SK-N-SH (cell line): ENCODE measurements at regions not wholly inside any gene's neighbourhood (a gene's known extent, or its start where the extent isn't known, plus 50 kb on each side); places are given as distances from the start of the nearest gene placed in this dataset.

Experiments
- CTCF ChIA-PET: fragments of 300-600, 350-600 bp; formaldehyde crosslinking; extraction: SDS; loops from one replicate; lab custom pipeline; 2021; lab: Yijun Ruan, JAX
- POLR2A ChIA-PET: fragments of 350-600 bp; sonication (Branson Sonifier 250); formaldehyde crosslinking; extraction: SDS; loops from one replicate; lab custom pipeline; 2020; ENCODE audit warnings: antibody characterized with exemption, inconsistent platforms; lab: Yijun Ruan, JAX
- DNase-seq: peaks from one replicate; pipeline ENCODE4 v3.0.0; 2012
- H2AFZ ChIP-seq: fragments of 200-600 bp; sonication (generic); 2 replicates; pipeline ENCODE4 v1.8.1; 2016; ENCODE audit warnings: antibody characterized with exemption, mild to moderate bottlenecking, low read depth
- H3F3A ChIP-seq: fragments of 200-600 bp; sonication (generic); replicated peaks from 2 replicates; pipeline ENCODE3; 2016; ENCODE audit warnings: antibody characterized with exemption, mild to moderate bottlenecking; ENCODE audit not compliant: insufficient read depth
- H3K27ac ChIP-seq, 2 experiments: fragments of 200-500 bp in 1 of 2; fragments of 200-600 bp in 1 of 2; sonication (Bioruptor generic) in 1 of 2; sonication (generic), shearing (Covaris generic) in 1 of 2; 2 replicates each; pipeline versions ENCODE4 v1.5.1 to v1.6.1; 2014 to 2016; ENCODE audit warnings: low read depth in 2 of 2, inconsistent platforms in 1 of 2, low read length in 1 of 2, mild to moderate bottlenecking in 1 of 2, mixed read lengths in 1 of 2
- H3K27me3 ChIP-seq: fragments of 200-600 bp; sonication (generic), shearing (Covaris generic); 2 replicates; pipeline ENCODE4 v1.6.1; 2016; ENCODE audit warnings: mixed run types; ENCODE audit not compliant: insufficient read depth
- H3K36me3 ChIP-seq, 2 experiments: fragments of 200-500 bp in 1 of 2; fragments of 200-600 bp in 1 of 2; sonication (Bioruptor generic) in 1 of 2; sonication (generic) in 1 of 2; replicated peaks in 1 of 2; 2 replicates each; pipeline versions ENCODE3 to v1.5.1; 2014 to 2016; ENCODE audit warnings: low read length in 1 of 2, mild to moderate bottlenecking in 1 of 2; ENCODE audit not compliant: insufficient read depth in 2 of 2, control insufficient read depth in 1 of 2
- H3K4me1 ChIP-seq, 2 experiments: fragments of 200-500 bp in 1 of 2; fragments of 200-600 bp in 1 of 2; sonication (Bioruptor generic) in 1 of 2; sonication (generic), shearing (Covaris generic) in 1 of 2; 2 replicates each; pipeline versions ENCODE4 v1.5.1 to v1.6.1; 2014 to 2016; ENCODE audit warnings: low read depth in 1 of 2, low read length in 1 of 2, mixed run types in 1 of 2; ENCODE audit not compliant: insufficient read depth in 2 of 2, control insufficient read depth in 1 of 2
- H3K4me2 ChIP-seq: fragments of 200-600 bp; sonication (generic), shearing (Covaris generic); 2 replicates; pipeline ENCODE4 v1.6.1; 2017; ENCODE audit warnings: mixed run types
- H3K4me3 ChIP-seq, 2 experiments: fragments of 200-500 bp in 1 of 2; fragments of 200-600 bp in 1 of 2; sonication (Bioruptor generic) in 1 of 2; sonication (generic), shearing (Covaris generic) in 1 of 2; 2 replicates each; pipeline versions ENCODE4 v1.5.1 to v1.8.1; 2014 to 2016; ENCODE audit warnings: low read depth in 2 of 2, inconsistent platforms in 1 of 2, low read length in 1 of 2, mild to moderate bottlenecking in 1 of 2, mixed read lengths in 1 of 2, moderate library complexity in 1 of 2
- H3K79me2 ChIP-seq: fragments of 200-600 bp; sonication (generic); 2 replicates; pipeline ENCODE4 v1.8.1; 2017; ENCODE audit warnings: mild to moderate bottlenecking; ENCODE audit not compliant: insufficient read depth
- H3K9ac ChIP-seq: fragments of 200-600 bp; sonication (generic); 2 replicates; pipeline ENCODE4 v1.6.1; 2017; ENCODE audit warnings: mixed run types
- H3K9me2 ChIP-seq: fragments of 200-600 bp; sonication (generic); 2 replicates; pipeline ENCODE4 v1.6.1; 2017; ENCODE audit warnings: mixed run types
- H3K9me3 ChIP-seq: fragments of 200-600 bp; sonication (generic); 2 replicates; pipeline ENCODE4 v1.6.1; 2017; ENCODE audit warnings: mixed run types, mild to moderate bottlenecking, moderate library complexity
- H4K20me1 ChIP-seq: fragments of 200-600 bp; sonication (generic); 2 replicates; pipeline ENCODE4 v1.6.1; 2017; ENCODE audit warnings: mild to moderate bottlenecking, mixed run types; ENCODE audit not compliant: insufficient read depth
- ELF1 ChIP-seq: IDR thresholded peaks from 2 replicates; pipeline ENCODE4 v1.4.0; 2012
- FOXJ3 ChIP-seq: sonication (generic); formaldehyde crosslinking; IDR thresholded peaks from 2 replicates; pipeline ENCODE4 v1.5.1; 2020; ENCODE audit warnings: mild to moderate bottlenecking, missing genetic modification reagents
- GABPA ChIP-seq: IDR thresholded peaks from 2 replicates; pipeline ENCODE4 v1.4.0; 2012; ENCODE audit warnings: low read depth, mild to moderate bottlenecking
- GATA2 ChIP-seq: sonication (generic); formaldehyde crosslinking; IDR thresholded peaks from 2 replicates; pipeline ENCODE4 v1.5.0; 2020; ENCODE audit warnings: mild to moderate bottlenecking, missing genetic modification reagents
- MEF2A ChIP-seq: IDR thresholded peaks from 2 replicates; pipeline ENCODE4 v1.4.0; 2012; ENCODE audit warnings: low read depth, borderline replicate concordance
- MXI1 ChIP-seq: IDR thresholded peaks from 2 replicates; pipeline ENCODE4 v1.6.1; 2012; ENCODE audit warnings: mild to moderate bottlenecking, low read depth, low read length, improper control_type of control experiment
- POLR2AphosphoS5 ChIP-seq: IDR thresholded peaks from 2 replicates; pipeline ENCODE4 v1.6.1; 2012; ENCODE audit warnings: low read depth, low read length
- RAD21 ChIP-seq: IDR thresholded peaks from 2 replicates; pipeline ENCODE4 v1.6.1; 2012; ENCODE audit warnings: mild to moderate bottlenecking, low read length
- RCOR1 ChIP-seq: fragments of 150-350 bp; IDR thresholded peaks from 2 replicates; pipeline ENCODE4 v1.6.1; 2017; ENCODE audit warnings: antibody characterized with exemption, low read length
- SMC3 ChIP-seq: IDR thresholded peaks from 2 replicates; pipeline ENCODE4 v1.6.1; 2012; ENCODE audit warnings: low read depth, low read length, improper control_type of control experiment
- TAF1 ChIP-seq: IDR thresholded peaks from 2 replicates; pipeline ENCODE4 v1.6.1; 2012; ENCODE audit warnings: low read depth, mild to moderate bottlenecking, low read length, moderate library complexity, borderline replicate concordance
- TEAD4 ChIP-seq: IDR thresholded peaks from 2 replicates; pipeline ENCODE4 v1.4.0; 2012; ENCODE audit warnings: mild to moderate bottlenecking, borderline replicate concordance; ENCODE audit not compliant: insufficient read depth
- WGBS: methylation state at CpG from one replicate; pipeline ENCODE4 v1.1.6; 2017; ENCODE audit warnings: low lambda C conversion rate; 5-methylcytosine and 5-hydroxymethylcytosine counted together
- TF ChIP-seq, protein P1 (sequence below): IDR thresholded peaks from 2 replicates; pipeline ENCODE4 v1.4.0; 2012; ENCODE audit warnings: low read depth, borderline replicate concordance
- TF ChIP-seq, protein P2 (sequence below): IDR thresholded peaks from 2 replicates; pipeline ENCODE4 v1.6.1; 2012; ENCODE audit warnings: mild to moderate bottlenecking, low read depth, low read length, moderate library complexity
- TF ChIP-seq, protein P3 (sequence below): IDR thresholded peaks from 2 replicates; pipeline ENCODE4 v1.4.0; 2012; ENCODE audit warnings: low read depth, borderline replicate concordance
- TF ChIP-seq, protein P4 (sequence below): fragments of 150-350 bp; IDR thresholded peaks from 2 replicates; pipeline ENCODE4 v1.6.1; 2017; ENCODE audit warnings: antibody characterized with exemption, low read length, low read depth, borderline replicate concordance

DNA sequence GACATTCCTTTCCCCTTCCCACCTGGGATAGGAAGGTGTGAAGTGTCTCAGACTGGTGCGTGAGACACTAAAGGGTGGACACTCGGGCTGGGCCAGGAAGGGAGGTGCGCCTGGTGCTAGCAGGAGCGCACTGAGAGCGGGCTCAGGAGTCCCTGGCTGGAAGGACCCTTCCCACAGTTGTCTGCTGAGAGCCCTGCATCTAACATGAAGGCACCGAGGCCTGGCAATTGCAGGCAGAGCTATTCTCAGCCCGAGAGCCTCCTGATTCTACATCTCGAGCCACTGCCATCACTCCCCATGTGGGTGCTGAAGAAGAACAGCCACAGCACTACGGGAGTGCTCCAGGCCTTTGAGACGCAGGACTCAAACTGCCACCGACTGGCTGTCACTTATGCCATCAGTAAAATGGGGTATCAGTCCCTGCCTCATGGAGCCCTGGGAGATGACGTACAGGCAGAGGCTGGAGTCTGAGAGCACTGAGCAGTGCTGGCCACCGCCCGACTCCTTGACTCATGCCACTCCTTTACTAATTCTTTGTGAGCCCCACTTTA is 159.4 kb downstream of the KLF13 start:
- H3F3A ChIP-seq, result no peaks in the 10 kb centered on the region
- TF ChIP-seq, protein P1, sequence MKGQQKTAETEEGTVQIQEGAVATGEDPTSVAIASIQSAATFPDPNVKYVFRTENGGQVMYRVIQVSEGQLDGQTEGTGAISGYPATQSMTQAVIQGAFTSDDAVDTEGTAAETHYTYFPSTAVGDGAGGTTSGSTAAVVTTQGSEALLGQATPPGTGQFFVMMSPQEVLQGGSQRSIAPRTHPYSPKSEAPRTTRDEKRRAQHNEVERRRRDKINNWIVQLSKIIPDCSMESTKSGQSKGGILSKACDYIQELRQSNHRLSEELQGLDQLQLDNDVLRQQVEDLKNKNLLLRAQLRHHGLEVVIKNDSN, result no peak
- no peak for TF ChIP-seq SMC3
- TF ChIP-seq RCOR1, result no peak
- no peak for TF ChIP-seq TEAD4
- no peak for TF ChIP-seq MEF2A
- no peak for TF ChIP-seq TAF1
- no peak for TF ChIP-seq FOXJ3 (CRISPR knock-in tag)
- no peak for TF ChIP-seq POLR2AphosphoS5
- no peak for TF ChIP-seq GATA2 (CRISPR knock-in tag)
- TF ChIP-seq, protein P2, sequence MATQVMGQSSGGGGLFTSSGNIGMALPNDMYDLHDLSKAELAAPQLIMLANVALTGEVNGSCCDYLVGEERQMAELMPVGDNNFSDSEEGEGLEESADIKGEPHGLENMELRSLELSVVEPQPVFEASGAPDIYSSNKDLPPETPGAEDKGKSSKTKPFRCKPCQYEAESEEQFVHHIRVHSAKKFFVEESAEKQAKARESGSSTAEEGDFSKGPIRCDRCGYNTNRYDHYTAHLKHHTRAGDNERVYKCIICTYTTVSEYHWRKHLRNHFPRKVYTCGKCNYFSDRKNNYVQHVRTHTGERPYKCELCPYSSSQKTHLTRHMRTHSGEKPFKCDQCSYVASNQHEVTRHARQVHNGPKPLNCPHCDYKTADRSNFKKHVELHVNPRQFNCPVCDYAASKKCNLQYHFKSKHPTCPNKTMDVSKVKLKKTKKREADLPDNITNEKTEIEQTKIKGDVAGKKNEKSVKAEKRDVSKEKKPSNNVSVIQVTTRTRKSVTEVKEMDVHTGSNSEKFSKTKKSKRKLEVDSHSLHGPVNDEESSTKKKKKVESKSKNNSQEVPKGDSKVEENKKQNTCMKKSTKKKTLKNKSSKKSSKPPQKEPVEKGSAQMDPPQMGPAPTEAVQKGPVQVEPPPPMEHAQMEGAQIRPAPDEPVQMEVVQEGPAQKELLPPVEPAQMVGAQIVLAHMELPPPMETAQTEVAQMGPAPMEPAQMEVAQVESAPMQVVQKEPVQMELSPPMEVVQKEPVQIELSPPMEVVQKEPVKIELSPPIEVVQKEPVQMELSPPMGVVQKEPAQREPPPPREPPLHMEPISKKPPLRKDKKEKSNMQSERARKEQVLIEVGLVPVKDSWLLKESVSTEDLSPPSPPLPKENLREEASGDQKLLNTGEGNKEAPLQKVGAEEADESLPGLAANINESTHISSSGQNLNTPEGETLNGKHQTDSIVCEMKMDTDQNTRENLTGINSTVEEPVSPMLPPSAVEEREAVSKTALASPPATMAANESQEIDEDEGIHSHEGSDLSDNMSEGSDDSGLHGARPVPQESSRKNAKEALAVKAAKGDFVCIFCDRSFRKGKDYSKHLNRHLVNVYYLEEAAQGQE, result no peak
- TF ChIP-seq ELF1, result no peak
- no peak for TF ChIP-seq GABPA
- no peak for TF ChIP-seq MXI1
- TF ChIP-seq, protein P3, sequence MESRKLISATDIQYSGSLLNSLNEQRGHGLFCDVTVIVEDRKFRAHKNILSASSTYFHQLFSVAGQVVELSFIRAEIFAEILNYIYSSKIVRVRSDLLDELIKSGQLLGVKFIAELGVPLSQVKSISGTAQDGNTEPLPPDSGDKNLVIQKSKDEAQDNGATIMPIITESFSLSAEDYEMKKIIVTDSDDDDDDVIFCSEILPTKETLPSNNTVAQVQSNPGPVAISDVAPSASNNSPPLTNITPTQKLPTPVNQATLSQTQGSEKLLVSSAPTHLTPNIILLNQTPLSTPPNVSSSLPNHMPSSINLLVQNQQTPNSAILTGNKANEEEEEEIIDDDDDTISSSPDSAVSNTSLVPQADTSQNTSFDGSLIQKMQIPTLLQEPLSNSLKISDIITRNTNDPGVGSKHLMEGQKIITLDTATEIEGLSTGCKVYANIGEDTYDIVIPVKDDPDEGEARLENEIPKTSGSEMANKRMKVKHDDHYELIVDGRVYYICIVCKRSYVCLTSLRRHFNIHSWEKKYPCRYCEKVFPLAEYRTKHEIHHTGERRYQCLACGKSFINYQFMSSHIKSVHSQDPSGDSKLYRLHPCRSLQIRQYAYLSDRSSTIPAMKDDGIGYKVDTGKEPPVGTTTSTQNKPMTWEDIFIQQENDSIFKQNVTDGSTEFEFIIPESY, result no peak
- no peak for TF ChIP-seq RAD21
- TF ChIP-seq, protein P4, sequence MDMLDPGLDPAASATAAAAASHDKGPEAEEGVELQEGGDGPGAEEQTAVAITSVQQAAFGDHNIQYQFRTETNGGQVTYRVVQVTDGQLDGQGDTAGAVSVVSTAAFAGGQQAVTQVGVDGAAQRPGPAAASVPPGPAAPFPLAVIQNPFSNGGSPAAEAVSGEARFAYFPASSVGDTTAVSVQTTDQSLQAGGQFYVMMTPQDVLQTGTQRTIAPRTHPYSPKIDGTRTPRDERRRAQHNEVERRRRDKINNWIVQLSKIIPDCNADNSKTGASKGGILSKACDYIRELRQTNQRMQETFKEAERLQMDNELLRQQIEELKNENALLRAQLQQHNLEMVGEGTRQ, result no peak
- no peak overlapping the region for H2AFZ ChIP-seq
- no peak overlapping the region for H3K9ac ChIP-seq
- H3K36me3 ChIP-seq, result no peaks in the 10 kb centered on the region
- H4K20me1 ChIP-seq, result no peaks in the 10 kb centered on the region
- H3K4me3 ChIP-seq, result no peak overlapping the region
- H3K9me2 ChIP-seq, result no peaks in the 10 kb centered on the region
- no peak overlapping the region for H3K27ac ChIP-seq
- POLR2A ChIA-PET, result no interaction called here
- no peaks in the 10 kb centered on the region for H3K79me2 ChIP-seq
- WGBS, result 72% methylated on average over 10 of the region's 14 CpGs
- CTCF ChIA-PET, result interaction anchor here (5.3 kb wide), 1 partner anchor 279 kb away, joined by 69 read pairs; no protein-coding TSS in a partner anchor
- peaks cover 3 to 10% of the 10 kb centered on the region in 2 experiments; a peak in 1 of 4 replicates for H3K4me1 ChIP-seq
- H3K9me3 ChIP-seq, result no peaks in the 10 kb centered on the region
- H3K4me2 ChIP-seq, result no peak overlapping the region
- H3K27me3 ChIP-seq, result no peaks in the 10 kb centered on the region
- no peak for DNase-seq
